ENCODE measurements at regions not wholly inside any gene's neighbourhood (a gene's known extent, or its start where the extent isn't known, plus 50 kb on each side); places are given as distances from the start of the nearest gene placed in this dataset.
"Not testable (repeated sequence)": the region's sequence is repeated elsewhere in the genome, so short reads cannot be mapped to it uniquely, and the experiment has no call there.

DNA sequence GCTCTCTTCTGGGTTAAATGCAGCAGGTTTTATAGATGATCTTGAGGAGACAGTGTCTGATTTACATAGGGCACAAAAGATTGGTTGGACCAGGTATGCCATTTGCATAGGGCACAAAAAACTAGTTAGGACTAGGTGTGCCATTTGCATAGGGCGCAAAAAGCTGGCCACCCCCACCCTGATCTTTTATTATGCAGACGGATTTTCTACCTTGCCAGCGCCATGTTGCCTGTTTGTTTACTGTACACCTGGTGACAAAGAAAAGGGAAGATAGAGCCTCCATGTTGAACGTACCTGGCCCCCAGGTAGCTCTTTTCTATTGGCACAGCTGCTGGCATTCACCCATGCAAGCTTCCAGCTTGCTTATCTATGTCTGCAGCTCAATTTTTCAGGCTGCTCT is 790.4 kb downstream of the TTLL7 start:
- not testable (repeated sequence) for DNase-seq

DNA sequence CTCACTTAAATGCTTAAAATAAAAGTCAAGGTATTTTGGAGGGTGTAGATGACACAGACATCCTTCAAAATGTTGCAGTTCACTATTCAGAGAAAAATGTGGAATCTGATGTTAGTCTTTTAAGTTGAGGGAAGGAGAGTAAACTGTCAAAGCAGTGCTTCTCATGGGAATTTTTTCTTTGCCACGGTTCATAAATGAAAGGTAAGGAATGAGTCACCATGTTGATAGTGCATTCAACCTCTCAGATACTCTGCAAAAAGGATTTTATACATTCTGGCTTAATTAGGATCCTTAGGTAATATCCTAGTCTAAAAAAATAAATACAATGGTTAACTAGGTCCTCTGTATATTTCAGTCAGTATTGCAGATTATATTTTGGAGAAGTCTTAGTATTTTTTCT is 804.3 kb downstream of the TTLL7 start:
- not testable (repeated sequence) for DNase-seq

DNA sequence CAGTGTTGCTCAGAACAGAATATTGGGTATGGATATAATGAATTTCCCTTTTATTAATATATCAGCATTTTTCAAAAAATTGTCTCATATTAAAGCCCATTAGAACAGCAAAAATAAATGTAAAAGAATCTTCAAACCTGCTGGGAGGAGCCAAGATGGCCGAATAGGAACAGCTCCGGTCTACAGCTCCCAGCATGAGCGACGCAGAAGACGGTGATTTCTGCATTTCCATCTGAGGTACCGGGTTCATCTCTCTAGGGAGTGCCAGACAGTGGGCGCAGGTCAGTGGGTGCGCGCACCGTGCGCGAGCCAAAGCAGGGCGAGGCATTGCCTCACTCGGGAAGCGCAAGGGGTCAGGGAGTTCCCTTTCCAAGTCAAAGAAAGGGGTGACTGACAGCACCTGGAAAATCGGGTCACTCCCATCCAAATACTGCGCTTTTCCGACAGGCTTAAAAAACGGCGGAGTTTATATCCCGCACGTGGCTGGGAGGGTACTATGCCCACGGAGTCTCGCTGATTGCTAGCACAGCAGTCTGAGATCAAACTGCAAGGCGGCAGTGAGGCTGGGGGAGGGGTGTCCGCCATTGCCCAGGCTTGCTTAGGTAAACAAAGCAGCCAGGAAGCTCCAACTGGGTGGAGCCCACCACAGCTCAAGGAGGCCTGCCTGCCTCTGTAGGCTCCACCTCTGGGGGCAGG is 816.8 kb downstream of the TTLL7 start:
- DNase-seq = not testable (repeated sequence)

DNA sequence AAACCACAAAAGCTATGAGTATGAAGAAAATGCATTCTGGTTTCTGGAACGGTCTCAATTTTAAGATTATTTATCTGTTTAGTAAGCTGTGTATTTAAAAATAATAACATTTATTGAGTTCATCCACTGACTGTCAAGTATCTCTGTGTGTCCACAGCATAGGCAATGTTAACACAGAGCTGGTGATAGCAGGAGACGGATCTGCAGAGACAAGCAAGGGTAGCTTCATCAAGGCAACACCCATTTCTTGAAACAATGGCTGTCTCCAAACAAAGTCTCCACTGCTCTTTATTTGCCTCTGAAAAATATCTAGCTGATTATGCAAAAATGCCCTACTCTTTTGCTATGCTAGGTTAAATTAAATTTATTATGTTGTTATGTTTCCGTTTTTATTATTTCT is 818.3 kb downstream of the TTLL7 start:
- DNase-seq = not testable (repeated sequence)

DNA sequence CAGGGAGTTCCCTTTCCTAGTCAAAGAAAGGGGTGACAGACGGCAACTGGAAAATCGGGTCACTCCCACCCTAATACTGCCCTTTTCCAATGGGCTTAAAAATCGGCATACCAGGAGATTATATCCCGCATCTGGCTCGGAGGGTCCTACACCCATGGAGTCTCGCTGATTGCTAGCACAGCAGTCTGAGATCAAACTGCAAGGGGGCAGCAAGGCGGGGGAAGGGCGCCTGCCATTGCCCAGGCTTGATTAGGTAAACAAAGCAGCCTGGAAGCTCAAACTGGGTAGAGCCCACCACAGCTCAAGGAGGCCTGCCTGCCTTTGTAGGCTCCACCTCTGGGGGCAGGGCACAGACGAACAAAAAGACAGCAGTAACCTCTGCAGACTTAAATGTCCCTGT is 831.3 kb downstream of the TTLL7 start:
- DNase-seq = not testable (repeated sequence)

DNA sequence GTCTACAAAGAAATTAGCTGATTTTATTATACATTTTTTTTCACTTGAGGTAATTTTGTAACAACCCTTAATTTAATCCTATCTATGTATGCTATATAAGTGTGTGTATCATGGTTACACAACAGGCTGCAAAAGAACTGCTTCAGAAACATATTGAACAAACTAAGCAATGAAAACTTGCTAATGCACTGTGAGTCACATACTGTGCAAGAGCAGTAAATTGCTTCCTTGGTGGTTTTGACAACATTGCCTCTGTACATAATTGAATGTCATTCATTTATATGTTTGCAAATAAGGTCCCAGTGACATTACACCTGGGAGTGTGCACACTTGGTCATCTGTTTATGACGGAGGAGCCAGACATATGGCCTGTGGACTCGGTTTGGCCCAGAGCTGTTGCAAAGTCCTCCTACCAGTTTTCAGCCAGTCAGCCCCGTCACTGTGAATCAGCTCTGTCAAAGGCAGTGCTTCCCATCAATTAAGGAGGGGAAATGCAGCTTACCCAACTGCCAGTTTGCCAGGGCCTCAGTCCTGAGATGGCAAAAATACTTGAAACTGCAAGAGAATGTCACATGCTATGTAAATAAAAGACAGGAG is 835.0 kb downstream of the TTLL7 start:
- DNase-seq = not testable (repeated sequence)

DNA sequence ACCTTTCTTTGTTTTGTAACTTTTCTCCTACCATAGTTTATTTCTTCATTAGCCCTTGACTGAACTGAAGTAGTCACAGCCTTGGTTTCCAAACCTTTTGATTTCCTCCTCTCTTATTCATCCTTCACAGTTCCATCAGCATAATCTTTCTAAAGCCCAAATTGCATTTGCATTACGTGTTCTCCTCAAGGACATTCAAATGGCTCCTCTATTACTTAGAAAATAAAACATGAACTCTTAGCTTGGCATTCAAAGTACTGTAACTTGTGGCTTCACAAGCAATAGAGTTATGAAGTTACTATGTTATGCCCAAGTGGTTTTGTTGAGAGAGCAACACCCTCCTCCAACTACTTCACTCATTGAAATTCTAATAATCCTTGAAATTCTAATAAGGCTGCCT is 840.0 kb downstream of the TTLL7 start:
- not testable (repeated sequence) for DNase-seq

DNA sequence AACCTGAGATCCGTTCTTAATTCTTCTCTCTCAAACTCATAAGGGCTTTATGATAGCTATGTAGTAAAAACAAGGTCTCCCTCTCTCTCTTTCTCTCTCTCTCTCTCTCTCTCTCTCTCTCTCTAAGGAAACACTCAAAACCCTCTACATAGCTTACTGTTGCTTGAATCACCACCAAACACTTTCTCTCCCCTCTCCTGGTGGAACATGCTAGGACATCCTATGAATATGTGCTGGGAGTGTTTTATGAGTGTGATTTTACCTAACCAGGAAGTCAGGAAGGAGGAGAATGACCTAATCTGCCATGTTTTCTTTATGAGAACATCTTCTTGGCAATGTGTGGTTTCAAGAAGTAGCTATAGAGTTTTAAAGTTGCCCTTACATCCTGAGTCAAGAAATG is 844.6 kb downstream of the TTLL7 start:
- DNase-seq = not testable (repeated sequence)

DNA sequence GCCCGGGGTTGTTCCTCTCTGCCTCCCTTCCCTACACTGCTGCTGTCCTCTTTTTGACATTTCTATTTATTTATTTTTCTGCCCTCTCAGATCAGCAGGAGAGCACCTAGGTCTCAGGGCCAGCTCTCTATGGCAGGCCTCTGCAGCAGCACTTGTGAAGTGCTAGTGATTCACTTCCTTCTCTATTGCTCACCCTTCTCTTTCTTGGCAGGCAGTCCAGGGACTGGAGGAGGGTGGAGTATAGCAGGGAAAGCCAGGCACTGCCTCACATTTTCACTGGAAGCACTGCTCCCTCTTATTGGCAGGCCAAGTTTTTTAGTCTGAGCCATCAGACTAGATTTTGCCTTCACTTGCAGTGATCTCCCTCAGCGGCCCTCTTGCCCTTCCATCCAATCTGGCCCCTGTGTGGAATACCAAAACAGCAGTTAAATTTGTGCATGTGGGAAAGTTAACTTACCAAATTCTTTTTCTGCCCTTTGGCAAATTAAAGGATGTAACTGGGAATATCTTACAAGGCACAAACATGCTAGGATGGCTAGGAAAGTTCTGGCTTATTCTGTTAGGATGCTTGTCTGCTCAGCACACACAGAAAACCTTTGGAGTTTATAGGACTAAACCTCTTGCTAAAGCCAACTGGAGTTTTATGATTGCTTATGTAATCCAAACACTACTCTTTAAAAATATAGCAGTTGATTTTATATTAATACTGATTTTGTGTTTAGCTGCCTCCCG is 847.6 kb downstream of the TTLL7 start:
- DNase-seq = not testable (repeated sequence)

DNA sequence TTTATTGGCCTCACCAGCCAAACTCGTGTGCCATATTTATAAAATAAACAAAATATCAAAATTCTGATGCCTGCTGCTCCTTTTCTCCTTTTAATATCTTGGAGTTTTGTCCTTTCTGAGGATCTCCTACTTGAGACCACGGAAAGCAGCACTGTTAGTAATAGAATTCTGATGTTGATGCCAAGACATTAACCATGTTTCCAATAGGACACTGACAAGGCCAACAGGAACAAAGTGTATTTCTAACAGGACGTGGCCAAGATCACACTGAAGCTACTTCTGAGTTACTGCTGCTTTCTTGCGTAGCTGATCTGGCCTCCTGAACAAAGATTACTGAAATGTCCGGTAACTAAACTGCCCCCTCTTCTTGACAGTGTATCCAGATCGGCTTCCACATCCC is 848.5 kb downstream of the TTLL7 start:
- not testable (repeated sequence) for DNase-seq

DNA sequence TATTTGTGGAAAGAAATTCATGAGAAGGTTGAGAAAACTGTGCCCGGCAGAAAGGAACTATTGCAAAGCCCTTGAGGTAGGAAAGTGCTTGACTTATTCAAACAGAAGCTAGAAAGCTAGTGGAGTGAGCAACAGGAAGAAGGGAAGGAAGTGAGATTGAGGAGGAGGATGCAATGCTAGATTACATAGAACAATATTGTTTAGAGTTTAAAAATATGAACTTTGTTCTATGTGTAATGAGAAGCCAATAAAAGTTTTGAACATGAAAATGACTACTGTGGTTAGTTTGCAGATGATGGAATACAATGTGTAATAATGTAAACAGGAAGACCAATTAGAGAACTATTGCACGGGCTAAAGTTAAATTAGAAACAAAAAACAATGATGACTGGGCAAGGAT is 853.1 kb downstream of the TTLL7 start:
- DNase-seq = not testable (repeated sequence)

DNA sequence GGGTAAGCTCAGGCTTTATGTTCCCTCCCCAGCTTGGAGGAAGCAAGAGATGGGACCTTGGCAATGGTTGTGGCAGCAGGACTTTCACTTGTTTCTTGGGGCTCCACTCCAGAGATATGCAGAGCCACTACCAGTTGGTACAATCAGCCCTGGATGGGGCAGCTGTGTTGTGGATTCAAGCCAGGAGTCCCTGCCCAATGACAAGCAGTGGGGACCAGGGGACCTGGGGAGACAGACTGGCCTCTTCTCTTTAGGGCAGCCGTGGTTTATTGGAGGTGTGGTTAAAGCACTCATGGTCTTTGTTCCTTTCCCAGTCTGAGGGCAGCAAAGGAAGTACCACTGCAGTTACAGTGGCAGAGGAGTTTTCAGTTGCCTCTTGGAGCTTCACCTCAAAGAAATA is 856.1 kb downstream of the TTLL7 start:
- not testable (repeated sequence) for DNase-seq

DNA sequence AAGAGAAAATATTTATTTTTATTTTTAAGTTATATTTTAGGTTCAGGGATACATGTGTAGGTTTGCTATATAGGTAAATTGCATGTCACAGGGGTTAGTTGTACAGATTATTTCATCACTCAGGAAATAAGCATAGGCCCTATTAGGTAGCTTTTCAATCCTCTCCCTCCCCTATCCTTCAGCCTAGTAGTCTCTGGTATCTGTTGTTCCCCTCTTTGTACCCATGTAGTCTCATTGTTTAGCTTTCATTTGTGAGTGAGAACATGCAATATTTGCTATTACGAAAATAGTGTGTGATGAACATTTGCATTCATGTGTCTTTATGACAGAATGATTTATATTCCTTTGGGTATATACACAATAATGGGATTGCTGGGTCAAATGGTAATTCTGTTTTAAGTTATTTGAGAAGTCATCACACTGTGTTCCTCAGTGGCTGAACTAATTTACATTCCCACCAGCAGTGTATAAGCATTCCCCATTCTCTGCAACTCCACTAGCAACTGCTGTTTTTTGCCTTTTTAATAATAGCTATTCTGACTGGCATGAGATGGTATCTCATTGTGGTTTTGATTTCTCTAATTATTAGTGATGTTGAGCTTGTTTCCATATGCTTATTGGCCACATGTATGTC is 863.3 kb downstream of the TTLL7 start:
- not testable (repeated sequence) for DNase-seq

DNA sequence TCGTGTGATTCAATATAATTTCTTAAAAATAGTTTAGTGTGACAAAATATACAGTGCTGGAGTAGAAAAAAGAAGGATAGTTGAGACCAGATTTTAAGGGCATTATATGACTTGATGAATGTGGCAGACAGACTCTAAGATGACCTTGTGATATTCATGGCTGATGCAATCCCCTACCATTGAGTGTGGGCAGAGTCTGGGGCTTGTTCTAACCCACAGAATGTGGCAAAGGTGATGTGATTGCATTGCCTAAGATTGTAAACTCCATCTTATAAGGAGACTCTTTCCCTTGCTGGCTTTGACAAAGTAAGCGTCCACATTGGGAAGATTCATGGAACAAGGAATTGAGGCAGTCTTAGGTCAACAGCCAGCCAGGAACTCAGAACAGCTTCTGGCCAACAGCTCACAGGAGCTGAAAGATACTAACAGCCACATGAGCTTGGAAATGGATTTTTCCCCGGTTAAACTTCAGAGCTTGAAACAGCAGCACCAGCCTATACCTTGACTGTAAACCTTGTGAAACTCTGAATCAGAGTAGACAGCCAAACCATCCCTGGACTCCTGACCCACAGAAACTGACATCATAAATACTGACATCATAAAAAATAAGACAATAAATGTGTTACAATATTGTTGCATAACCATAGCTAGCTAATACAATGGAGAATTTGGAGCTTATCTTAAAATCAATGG is 864.5 kb downstream of the TTLL7 start:
- DNase-seq = not testable (repeated sequence)

DNA sequence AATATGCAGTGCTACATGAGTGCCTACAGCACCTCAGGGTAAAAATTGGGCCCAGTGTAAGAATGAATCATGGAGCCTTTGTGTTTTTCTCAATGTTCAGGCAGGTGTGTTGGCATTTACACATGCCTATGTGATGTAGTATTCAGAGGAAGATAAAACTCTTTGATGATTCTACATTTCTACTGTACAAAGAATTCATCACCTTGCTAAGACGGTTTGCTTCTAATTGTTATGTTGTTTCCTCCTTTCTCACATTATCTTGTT is 867.3 kb downstream of the TTLL7 start:
- DNase-seq = no peak

DNA sequence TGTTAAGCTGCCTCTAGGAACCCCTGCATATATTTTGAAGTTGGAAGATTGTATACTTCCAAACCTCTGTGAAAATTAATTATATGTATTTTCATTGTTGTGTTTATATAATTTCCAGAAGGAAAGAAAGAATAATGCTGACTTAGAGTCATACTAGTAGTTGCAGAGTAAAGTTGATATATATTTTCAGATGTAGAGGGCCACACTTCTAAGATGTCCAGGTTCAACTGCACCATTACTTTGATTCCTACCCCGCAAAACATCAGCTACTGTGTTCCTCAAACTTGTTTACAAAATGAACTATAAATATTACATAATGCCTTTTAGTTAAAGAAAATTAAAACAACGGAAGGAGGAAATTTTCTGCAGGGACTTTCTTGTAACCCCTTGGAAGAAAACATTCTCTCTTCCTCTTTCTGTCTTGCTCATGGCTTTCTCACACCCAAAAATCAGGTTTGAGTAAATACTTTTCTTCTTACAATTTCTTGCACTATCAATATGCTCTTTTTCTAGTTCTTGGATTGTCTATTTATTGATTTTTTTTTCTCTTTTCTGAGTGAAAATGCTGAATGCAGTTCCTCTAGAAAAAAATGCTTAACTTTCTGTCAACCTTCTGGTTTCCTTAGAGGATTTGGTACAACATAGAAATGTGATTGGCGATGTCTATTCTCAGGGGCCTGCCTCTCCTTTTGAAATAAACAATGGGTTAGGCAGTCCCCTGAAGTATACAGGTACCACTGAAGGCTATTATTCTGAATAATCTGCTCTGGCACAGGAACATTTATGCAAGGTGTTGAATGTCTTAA is 867.8 kb downstream of the TTLL7 start:
- DNase-seq = no peak

DNA sequence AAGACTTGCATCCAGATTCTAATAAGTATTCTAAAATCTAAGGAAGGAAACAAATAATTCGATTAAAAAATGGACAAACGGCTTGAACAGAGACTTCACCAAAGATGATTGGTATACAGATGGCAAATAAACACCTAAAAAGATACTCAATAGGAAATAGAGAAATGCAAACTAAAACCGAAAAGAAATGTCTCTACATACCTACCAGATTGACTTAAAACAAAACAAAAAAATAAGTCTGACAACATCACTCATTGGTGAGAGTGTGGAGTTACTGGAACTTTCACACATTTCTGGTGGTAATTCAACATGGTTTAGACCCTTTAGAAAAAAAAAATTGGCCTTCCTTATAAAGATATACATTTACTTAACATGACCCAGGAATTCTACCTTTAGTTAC is 869.8 kb downstream of the TTLL7 start:
- no peak for DNase-seq

DNA sequence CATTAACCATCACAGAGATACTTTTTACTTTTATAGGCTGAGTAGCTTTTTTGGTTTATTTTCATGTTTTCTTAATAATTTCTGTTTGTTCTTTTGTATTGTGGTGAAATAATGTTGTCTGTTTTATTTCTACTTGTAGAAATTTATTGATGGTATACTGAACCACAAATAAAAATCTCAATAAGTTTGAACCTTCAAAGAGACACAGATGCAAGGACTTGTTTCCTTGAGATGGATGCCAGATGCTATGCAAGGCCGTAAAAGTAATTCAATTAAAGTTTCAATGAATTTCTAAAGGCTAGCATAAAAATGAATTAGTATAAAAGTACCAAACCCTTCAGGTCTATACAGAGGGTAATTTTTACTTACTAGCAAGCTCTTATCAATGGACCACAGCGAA is 873.5 kb downstream of the TTLL7 start:
- no peak for DNase-seq

DNA sequence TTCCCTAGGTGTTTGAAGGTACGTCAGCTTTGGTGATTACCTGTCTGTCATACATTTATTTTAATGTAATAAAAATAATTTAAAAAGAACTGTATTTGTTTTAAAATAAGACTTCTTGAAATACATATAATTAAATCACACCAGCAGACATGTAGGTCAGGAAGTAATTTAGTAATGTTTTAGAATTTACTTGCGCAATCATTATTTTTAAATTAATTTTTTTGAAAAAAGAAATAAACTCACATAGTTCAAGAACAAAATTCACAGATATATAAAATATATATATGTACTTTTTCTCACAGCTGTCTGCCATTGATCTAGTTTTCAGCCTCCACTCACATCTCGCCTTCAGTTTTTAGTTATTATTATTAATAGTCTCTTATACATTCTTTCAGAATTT is 875.9 kb downstream of the TTLL7 start:
- no peak for DNase-seq

DNA sequence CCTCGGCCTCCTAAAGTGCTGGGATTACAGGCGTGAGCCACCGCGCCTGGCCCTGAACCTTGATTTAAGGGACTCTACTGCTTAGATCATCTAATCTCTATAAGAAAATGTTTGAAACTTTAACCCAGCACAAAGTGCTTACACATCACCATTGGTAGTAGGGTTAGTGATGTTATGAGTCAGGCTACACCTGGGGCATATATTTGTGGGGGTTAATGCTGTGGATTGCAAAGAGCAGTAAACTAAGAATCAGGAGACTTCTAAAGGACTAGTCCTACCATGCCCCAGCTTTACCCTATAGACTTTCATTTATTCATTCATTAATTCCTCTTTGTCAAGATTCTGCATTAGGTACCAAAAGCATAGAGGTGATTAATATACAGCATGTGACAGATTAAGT is 880.5 kb downstream of the TTLL7 start:
- DNase-seq = no peak

DNA sequence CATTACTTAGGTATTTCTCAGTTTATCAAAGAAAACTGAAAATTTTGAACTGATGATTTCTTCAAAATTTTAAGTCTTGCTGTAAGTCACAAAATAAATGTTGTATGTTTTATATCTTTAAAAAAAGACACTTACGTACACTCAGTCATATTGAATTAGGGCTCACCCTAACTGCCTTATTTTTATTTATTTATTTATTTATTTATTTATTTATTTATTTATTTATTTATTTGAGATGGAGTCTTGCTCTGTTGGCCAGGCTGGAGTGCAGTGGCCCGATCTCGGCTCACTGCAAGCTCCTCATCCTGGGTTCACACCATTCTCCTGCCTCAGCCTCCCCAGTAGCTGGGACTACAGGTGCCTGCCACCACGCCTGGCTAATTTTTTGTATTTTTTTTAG is 881.9 kb downstream of the TTLL7 start:
- not testable (repeated sequence) for DNase-seq

DNA sequence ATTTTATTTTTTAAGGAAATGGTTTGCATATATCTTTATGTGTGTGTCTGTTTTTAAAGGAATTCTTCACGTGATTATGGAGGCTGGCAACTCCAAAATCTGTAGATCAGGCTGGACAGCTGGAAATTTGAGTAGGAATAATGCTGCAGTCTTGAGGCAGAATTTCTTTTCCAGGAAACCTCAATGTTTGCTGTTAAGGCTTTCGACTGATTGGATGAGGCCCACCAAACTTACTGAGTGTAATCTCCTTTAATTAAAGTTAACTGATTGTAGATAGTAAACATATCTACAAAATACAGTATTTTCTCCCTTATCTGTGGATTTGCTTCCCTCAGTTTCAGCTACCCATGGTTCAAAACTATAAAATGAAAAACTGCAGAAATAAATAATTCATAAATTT is 883.1 kb downstream of the TTLL7 start:
- no peak for DNase-seq
